IgD-negative memory B cell (primary cell): ENCODE measurements at regions not wholly inside any gene's neighbourhood (a gene's known extent, or its start where the extent isn't known, plus 50 kb on each side); places are given as distances from the start of the nearest gene placed in this dataset.

Source experiments
- H3K27ac Mint-ChIP-seq, 3 donors: one replicate each; pipeline ENCODE4 v1.8.0; 2020 to 2022; ENCODE audit warnings: mild to moderate bottlenecking in 3 of 3, mixed read lengths in 3 of 3, moderate library complexity in 1 of 3
- H3K27me3 Mint-ChIP-seq: one replicate; pipeline ENCODE4 v1.8.0; 2021; ENCODE audit warnings: mixed read lengths
- H3K36me3 Mint-ChIP-seq: one replicate; pipeline ENCODE4 v1.8.0; 2020; ENCODE audit warnings: mild to moderate bottlenecking, mixed read lengths
- H3K4me1 Mint-ChIP-seq, 3 donors: one replicate each; pipeline ENCODE4 v1.8.0; 2020 to 2022; ENCODE audit warnings: mixed read lengths in 3 of 3, mild to moderate bottlenecking in 1 of 3
- H3K4me3 Mint-ChIP-seq, 4 donors: one replicate each; pipeline ENCODE4 v1.8.0; 2020 to 2022; ENCODE audit warnings: mild to moderate bottlenecking in 4 of 4, mixed read lengths in 4 of 4, moderate library complexity in 3 of 4
- H3K9me3 Mint-ChIP-seq, 3 donors: one replicate each; pipeline ENCODE4 v1.8.0; 2020 to 2021; ENCODE audit warnings: mixed read lengths in 3 of 3, mild to moderate bottlenecking in 1 of 3

GRCh38 chr2:37499113-37499512 lies 154.7 kb downstream of the QPCT start:
- no peak overlapping the region for H3K4me3 Mint-ChIP-seq

GRCh38 chr2:37500031-37500430 lies 155.6 kb downstream of the QPCT start:
- Mint-ChIP-seq H3K36me3 (peaks cover 3% of the 10 kb centered on the region), H3K9me3 (peaks cover 0 to 2% (median 0%) of the 10 kb centered on the region in 3 donors), H3K4me1 (no peaks in the 10 kb centered on the region), H3K27me3 (peaks cover 6% of the 10 kb centered on the region), H3K27ac (no peak overlapping the region), H3K4me3 (no peak overlapping the region)

More at GRCh38 chr2:37499113-37499512, 154.7 kb downstream of the QPCT start:
- peaks cover 3% of the 10 kb centered on the region for H3K36me3 Mint-ChIP-seq
- no peak overlapping the region for H3K27ac Mint-ChIP-seq
- peaks cover 6% of the 10 kb centered on the region for H3K27me3 Mint-ChIP-seq
- no peaks in the 10 kb centered on the region for H3K4me1 Mint-ChIP-seq
- peaks cover 0 to 3% (median 0%) of the 10 kb centered on the region in 3 donors for H3K9me3 Mint-ChIP-seq

GRCh38 chr2:37501113-37501512 lies 156.7 kb downstream of the QPCT start:
- H3K27ac Mint-ChIP-seq: no peak overlapping the region

GRCh38 chr2:37506407-37507050 lies 162.1 kb downstream of the QPCT start:
- Mint-ChIP-seq H3K36me3 (peaks cover 3% of the 10 kb centered on the region), H3K4me1 (peaks cover 0 to 7% (median 5%) of the 10 kb centered on the region in 3 donors), H3K4me3 (no peak overlapping the region), H3K9me3 (no peaks in the 10 kb centered on the region), H3K27me3 (peaks cover 6% of the 10 kb centered on the region), H3K27ac (no peak overlapping the region)

More at GRCh38 chr2:37501113-37501512, 156.7 kb downstream of the QPCT start:
- H3K4me3 Mint-ChIP-seq: no peak overlapping the region
- H3K4me1 Mint-ChIP-seq: peaks cover 0 to 5% (median 0%) of the 10 kb centered on the region in 3 donors
- H3K36me3 Mint-ChIP-seq: peaks cover 3% of the 10 kb centered on the region
- H3K27me3 Mint-ChIP-seq: peaks cover 6% of the 10 kb centered on the region
- peaks cover 0 to 2% (median 0%) of the 10 kb centered on the region in 3 donors for H3K9me3 Mint-ChIP-seq

GRCh38 chr2:37507051-37507410 lies 162.6 kb downstream of the QPCT start:
- no peak overlapping the region for H3K27ac Mint-ChIP-seq
- peaks cover 0 to 7% (median 5%) of the 10 kb centered on the region in 3 donors for H3K4me1 Mint-ChIP-seq
- H3K4me3 Mint-ChIP-seq: no peak overlapping the region
- H3K27me3 Mint-ChIP-seq: peaks cover 3% of the 10 kb centered on the region
- H3K9me3 Mint-ChIP-seq: no peaks in the 10 kb centered on the region
- H3K36me3 Mint-ChIP-seq: no peaks in the 10 kb centered on the region

- H3K27me3 Mint-ChIP-seq: peaks cover 3% of the 10 kb centered on the region
- no peak overlapping the region for H3K4me3 Mint-ChIP-seq
- H3K27ac Mint-ChIP-seq: no peak overlapping the region
- peaks cover 0 to 7% (median 5%) of the 10 kb centered on the region in 3 donors for H3K4me1 Mint-ChIP-seq
- no peaks in the 10 kb centered on the region for H3K36me3 Mint-ChIP-seq
- no peaks in the 10 kb centered on the region for H3K9me3 Mint-ChIP-seq
These were observed 163.3 kb downstream of the QPCT start for GRCh38 chr2:37507703-37508102.

GRCh38 chr2:37512971-37513370 lies 158.5 kb downstream of the CDC42EP3 start:
- H3K4me1 Mint-ChIP-seq: peaks cover 0 to 1% (median 0%) of the 10 kb centered on the region in 3 donors
- H3K27me3 Mint-ChIP-seq: no peaks in the 10 kb centered on the region
- H3K27ac Mint-ChIP-seq: no peak overlapping the region
- H3K9me3 Mint-ChIP-seq: peaks cover 0 to 2% (median 0%) of the 10 kb centered on the region in 3 donors
- no peak overlapping the region for H3K4me3 Mint-ChIP-seq
- H3K36me3 Mint-ChIP-seq: no peaks in the 10 kb centered on the region

GRCh38 chr2:37523814-37524362 lies 147.6 kb downstream of the CDC42EP3 start:
- Mint-ChIP-seq H3K4me1 (peaks cover 5 to 15% (median 15%) of the 10 kb centered on the region in 3 donors), H3K4me3 (no peak overlapping the region), H3K27me3 (peaks cover 9% of the 10 kb centered on the region), H3K36me3 (peaks cover 1% of the 10 kb centered on the region), H3K27ac (no peak overlapping the region), H3K9me3 (no peaks in the 10 kb centered on the region)

- Mint-ChIP-seq H3K9me3 (no peaks in the 10 kb centered on the region), H3K36me3 (peaks cover 1% of the 10 kb centered on the region), H3K27ac (no peak overlapping the region), H3K4me1 (peaks cover 5 to 16% (median 15%) of the 10 kb centered on the region in 3 donors), H3K27me3 (peaks cover 9% of the 10 kb centered on the region), H3K4me3 (no peak overlapping the region)
These were observed 145.1 kb downstream of the CDC42EP3 start for GRCh38 chr2:37526323-37526722.

GRCh38 chr2:37526856-37527255 lies 144.6 kb downstream of the CDC42EP3 start:
- no peaks in the 10 kb centered on the region for H3K9me3 Mint-ChIP-seq
- peak overlapping the region in 1 of 3 donors; percentile 18 for H3K27ac Mint-ChIP-seq
- peaks cover 5 to 16% (median 15%) of the 10 kb centered on the region in 3 donors for H3K4me1 Mint-ChIP-seq
- H3K4me3 Mint-ChIP-seq: no peak overlapping the region
- H3K27me3 Mint-ChIP-seq: peaks cover 6% of the 10 kb centered on the region
- H3K36me3 Mint-ChIP-seq: peaks cover 1% of the 10 kb centered on the region

- Mint-ChIP-seq H3K9me3 (no peaks in the 10 kb centered on the region), H3K36me3 (peaks cover 1% of the 10 kb centered on the region), H3K27ac (peak overlapping the region; percentile 7 to 78 (median 18)), H3K4me1 (peaks cover 5 to 16% (median 15%) of the 10 kb centered on the region in 3 donors), H3K4me3 (peak overlapping the region in 2 of 4 donors; percentile 3 to 14), H3K27me3 (peaks cover 4% of the 10 kb centered on the region)
These were observed 144.1 kb downstream of the CDC42EP3 start for GRCh38 chr2:37527361-37527760.

- Mint-ChIP-seq H3K9me3 (no peaks in the 10 kb centered on the region), H3K36me3 (no peaks in the 10 kb centered on the region), H3K27me3 (peaks cover 4% of the 10 kb centered on the region), H3K4me3 (no peak overlapping the region), H3K4me1 (peaks cover 5 to 16% (median 15%) of the 10 kb centered on the region in 3 donors), H3K27ac (no peak overlapping the region)
These were observed 141.5 kb downstream of the CDC42EP3 start for GRCh38 chr2:37529830-37530415.

- Mint-ChIP-seq H3K36me3 (peaks cover 2% of the 10 kb centered on the region), H3K4me3 (peak overlapping the region in 1 of 4 donors; percentile 9), H3K27me3 (peaks cover 2% of the 10 kb centered on the region), H3K9me3 (no peaks in the 10 kb centered on the region), H3K4me1 (peaks cover 7 to 15% (median 8%) of the 10 kb centered on the region in 3 donors), H3K27ac (peak overlapping the region in 1 of 3 donors; percentile 5)
These were observed 138.9 kb downstream of the CDC42EP3 start for GRCh38 chr2:37532503-37532902.

- Mint-ChIP-seq H3K9me3 (peaks cover 0 to 2% (median 0%) of the 10 kb centered on the region in 3 donors), H3K27me3 (peaks cover 2% of the 10 kb centered on the region), H3K36me3 (peaks cover 2% of the 10 kb centered on the region), H3K4me3 (no peak overlapping the region), H3K27ac (no peak overlapping the region), H3K4me1 (peaks cover 0 to 6% (median 5%) of the 10 kb centered on the region in 3 donors)
These were observed 134.1 kb downstream of the CDC42EP3 start for GRCh38 chr2:37537316-37537715.

GRCh38 chr2:37541516-37541915 lies 129.9 kb downstream of the CDC42EP3 start:
- Mint-ChIP-seq H3K27ac (no peak overlapping the region), H3K4me3 (no peak overlapping the region)

More at GRCh38 chr2:37541516-37541915, 129.9 kb downstream of the CDC42EP3 start:
- H3K36me3 Mint-ChIP-seq: no peaks in the 10 kb centered on the region
- no peaks in the 10 kb centered on the region for H3K27me3 Mint-ChIP-seq
- peaks cover 0 to 2% (median 0%) of the 10 kb centered on the region in 3 donors for H3K9me3 Mint-ChIP-seq
- H3K4me1 Mint-ChIP-seq: peaks cover 6 to 23% (median 8%) of the 10 kb centered on the region in 3 donors
